ENCODE measurements at regions not wholly inside any gene's neighbourhood (a gene's known extent, or its start where the extent isn't known, plus 50 kb on each side); places are given as distances from the start of the nearest gene placed in this dataset.
"Not testable (repeated sequence)": the region's sequence is repeated elsewhere in the genome, so short reads cannot be mapped to it uniquely, and the experiment has no call there.

DNA sequence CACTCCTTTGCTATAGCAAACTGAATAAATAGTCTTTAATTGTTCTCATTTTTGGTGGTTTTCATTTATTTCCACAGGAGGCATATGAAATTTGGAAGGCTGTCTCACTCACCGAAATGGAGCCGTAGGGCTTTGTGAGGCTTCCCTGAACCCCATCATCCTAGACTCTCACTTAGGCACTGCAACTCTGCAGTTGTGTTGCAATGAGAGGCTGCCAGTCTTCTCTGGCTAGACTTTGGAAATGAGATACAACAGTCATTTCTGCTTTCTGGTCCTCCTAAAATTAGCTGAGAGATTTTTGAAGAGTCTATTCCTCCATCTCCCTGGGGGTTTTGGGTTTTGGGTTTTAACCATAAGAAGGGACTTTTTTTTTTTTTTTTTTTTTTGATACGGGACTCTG lies 146.5 kb downstream of the SH3BGRL start:
- no peak for DNase-seq (ENCODE audit: low read depth in 4 of 4, low spot score in 3 of 4)

DNA sequence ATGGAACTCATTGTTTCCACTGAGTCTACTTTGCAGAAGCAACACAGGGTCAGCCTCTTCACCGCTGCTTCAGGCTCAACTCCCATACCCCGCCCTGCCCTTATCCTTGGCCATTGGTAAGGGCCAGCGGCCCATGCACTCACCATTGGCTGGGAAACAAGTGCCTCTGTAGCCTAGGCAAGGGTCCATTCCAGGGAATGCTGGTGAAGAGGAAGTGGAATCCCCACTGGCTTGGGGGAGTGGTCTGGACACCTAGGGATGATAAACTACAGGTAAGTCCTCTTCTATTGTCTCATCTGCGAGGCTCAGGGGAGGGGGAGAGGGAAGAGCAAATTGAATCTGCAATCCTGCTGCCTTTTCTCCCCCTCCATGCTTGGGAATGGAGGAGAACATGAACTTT lies 153.1 kb downstream of the SH3BGRL start:
- DNase-seq (ENCODE audit: low read depth in 4 of 4, low spot score in 3 of 4), result no peak

DNA sequence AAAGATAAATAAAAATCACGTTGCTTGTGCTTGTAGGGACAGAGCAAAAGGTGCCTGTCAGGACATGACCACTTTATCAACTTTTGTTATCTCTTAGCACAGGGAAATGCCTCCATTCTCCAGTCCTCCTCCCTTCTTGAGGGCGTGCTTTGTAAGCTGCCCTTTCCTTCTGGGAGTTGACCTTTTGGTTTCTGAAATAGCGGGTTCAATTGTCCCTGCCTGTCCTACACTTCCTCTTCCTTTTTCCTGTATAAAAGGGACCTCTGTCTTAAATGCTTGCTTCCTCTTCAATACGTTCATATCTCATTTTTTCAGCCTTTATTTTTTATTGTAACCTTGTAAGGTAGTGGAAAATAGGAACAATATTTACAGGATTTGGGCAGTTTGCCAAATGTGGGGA lies 153.5 kb downstream of the SH3BGRL start:
- no peak for DNase-seq (ENCODE audit: low read depth in 4 of 4, low spot score in 3 of 4)

DNA sequence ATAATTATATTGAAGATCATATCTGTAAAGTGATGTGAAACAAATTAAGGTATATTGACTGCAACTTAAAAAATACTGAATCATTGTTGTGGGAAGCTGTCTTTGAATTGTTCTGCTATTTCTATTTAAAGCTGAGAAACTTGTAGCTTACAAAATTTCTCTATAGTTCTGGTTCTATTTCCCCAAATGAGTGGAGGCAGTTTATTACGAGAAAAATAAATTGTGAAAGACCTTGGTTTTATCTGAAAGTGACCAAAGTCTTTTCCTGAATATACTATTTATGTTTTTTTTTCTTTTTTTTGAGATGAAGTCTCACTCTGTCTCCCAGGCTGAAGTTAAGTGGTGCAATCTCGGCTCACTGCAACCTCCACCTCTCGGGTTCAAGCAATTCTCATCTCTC lies 165.4 kb downstream of the SH3BGRL start:
- no peak for DNase-seq (ENCODE audit: low read depth in 4 of 4, low spot score in 3 of 4)

GRCh38 chrX:81377329-81377728 lies 175.4 kb downstream of the SH3BGRL start:
- DNase-seq (ENCODE audit: low read depth in 4 of 4, low spot score in 3 of 4), result peak in 2 of 4 donors; percentile 0 to 4

GRCh38 chrX:81378560-81378959 lies 176.7 kb downstream of the SH3BGRL start:
- no peak for DNase-seq (ENCODE audit: low read depth in 4 of 4, low spot score in 3 of 4)

- no peak for DNase-seq (ENCODE audit: low read depth in 4 of 4, low spot score in 3 of 4)
These were observed 188.3 kb downstream of the SH3BGRL start for GRCh38 chrX:81390237-81390636.

DNA sequence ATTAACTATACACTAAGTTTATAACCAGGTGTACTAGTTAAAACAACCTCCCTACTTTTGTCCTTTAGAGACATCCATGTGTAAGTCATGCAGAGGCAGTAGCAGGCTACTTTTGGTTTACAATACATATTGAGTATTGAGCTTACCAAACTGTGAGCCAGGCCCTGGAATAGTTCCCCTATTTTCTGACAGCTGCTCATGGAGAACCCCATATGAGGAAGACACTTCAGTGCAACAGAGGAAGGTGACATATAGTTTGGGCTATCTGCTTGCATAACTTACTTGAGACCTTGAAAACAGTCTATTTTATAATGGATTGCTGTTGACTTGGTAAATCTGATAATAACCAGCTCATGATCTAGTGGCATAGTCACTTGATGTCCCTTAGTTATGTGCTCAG lies 190.5 kb downstream of the SH3BGRL start:
- DNase-seq (ENCODE audit: low read depth in 4 of 4, low spot score in 3 of 4), result no peak

DNA sequence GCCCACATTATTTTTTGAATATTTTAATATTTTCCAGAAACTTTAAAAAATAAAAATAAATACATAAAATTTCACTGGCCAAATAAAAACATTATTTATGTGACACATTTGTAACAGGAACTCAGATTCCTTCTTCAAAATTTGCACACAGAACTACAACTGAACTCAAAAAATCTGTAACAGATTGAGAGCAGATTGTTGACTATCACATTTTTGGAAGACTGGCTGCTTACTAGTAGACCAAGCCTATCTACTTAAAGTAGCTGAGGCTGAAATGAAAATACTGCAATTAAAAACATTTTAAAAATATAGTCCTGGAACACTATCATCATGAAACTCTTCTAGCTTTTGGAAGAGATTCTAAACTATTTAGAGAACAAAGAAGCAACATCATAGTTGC lies 203.9 kb downstream of the SH3BGRL start:
- DNase-seq (ENCODE audit: low read depth in 4 of 4, low spot score in 3 of 4), result no peak

DNA sequence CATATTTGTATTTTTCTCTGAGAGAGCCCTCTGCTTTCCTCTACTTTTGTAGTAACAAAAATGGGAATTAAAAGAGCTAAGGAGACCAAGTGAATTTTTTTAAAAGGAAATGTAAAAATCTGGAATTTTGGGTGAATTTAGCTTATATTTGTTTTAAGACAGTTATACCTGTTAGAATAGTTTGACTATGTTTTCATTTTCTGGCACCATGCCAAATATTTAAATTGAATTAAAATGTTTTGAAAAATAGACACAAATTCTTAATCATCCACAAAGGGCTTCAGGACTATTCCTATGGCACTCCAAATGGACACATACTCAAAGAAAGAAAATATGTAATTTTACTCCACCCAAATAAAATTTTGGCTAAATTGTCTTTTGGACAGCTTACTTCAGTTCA lies 209.6 kb downstream of the SH3BGRL start:
- no peak for DNase-seq (ENCODE audit: low read depth in 4 of 4, low spot score in 3 of 4)

DNA sequence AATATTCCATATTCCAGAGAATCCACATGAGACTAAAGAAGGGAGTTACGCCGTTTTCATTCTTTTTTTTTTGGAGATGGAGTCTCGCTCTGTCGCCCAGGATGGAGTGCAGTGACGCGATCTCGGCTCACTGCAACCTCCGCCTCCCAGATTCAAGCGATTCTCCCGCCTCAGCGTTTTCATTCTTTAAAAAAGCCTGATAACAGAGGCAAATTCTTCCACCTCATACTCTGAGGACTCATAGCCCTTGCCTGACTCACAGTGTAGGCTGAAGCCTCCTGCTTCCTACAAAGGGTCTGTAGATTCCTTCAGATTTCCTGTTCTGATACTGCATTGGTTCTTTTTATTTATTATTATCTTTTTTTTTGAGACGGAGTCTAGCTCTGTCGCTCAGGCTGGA lies 210.5 kb downstream of the SH3BGRL start:
- no peak for DNase-seq (ENCODE audit: low read depth in 4 of 4, low spot score in 3 of 4)

- DNase-seq (ENCODE audit: low read depth in 4 of 4, low spot score in 3 of 4), result not testable (repeated sequence)
These were observed 211.0 kb downstream of the SH3BGRL start for GRCh38 chrX:81412857-81413256.

- no peak for DNase-seq (ENCODE audit: low read depth in 4 of 4, low spot score in 3 of 4)
These were observed 212.7 kb downstream of the SH3BGRL start for GRCh38 chrX:81414630-81415029.

Measured in left renal pelvis (tissue), 4 donors.